NCI-H460 (cell line): ENCODE measurements at regions not wholly inside any gene's neighbourhood (a gene's known extent, or its start where the extent isn't known, plus 50 kb on each side); places are given as distances from the start of the nearest gene placed in this dataset.
"Not testable (repeated sequence)": the region's sequence is repeated elsewhere in the genome, so short reads cannot be mapped to it uniquely, and the experiment has no call there.

Experiments used
- DNase-seq: peaks from one replicate; pipeline ENCODE4 v3.0.0-alpha.2; 2016; ENCODE audit warnings: low read depth; ENCODE audit errors: extremely low read depth

- no peak for DNase-seq
These were observed 267.6 kb downstream of the PCDH17 start for GRCh38 chr13:57899096-57899495.

GRCh38 chr13:57909833-57910232 lies 278.3 kb downstream of the PCDH17 start:
- DNase-seq = not testable (repeated sequence)

GRCh38 chr13:57918086-57918485 lies 286.5 kb downstream of the PCDH17 start:
- no peak for DNase-seq

GRCh38 chr13:57918913-57919312 lies 287.4 kb downstream of the PCDH17 start:
- no peak for DNase-seq

GRCh38 chr13:57925250-57925649 lies 293.7 kb downstream of the PCDH17 start:
- DNase-seq = no peak

- DNase-seq = no peak
These were observed 294.2 kb downstream of the PCDH17 start for GRCh38 chr13:57925751-57926150.

GRCh38 chr13:57932061-57932460 lies 300.5 kb downstream of the PCDH17 start:
- no peak for DNase-seq

GRCh38 chr13:57933606-57934005 lies 302.1 kb downstream of the PCDH17 start:
- DNase-seq = no peak

GRCh38 chr13:57935965-57936364 lies 304.4 kb downstream of the PCDH17 start:
- DNase-seq = no peak

- no peak for DNase-seq
These were observed 314.8 kb downstream of the PCDH17 start for GRCh38 chr13:57946361-57946760.

GRCh38 chr13:57948884-57949283 lies 317.3 kb downstream of the PCDH17 start:
- DNase-seq = no peak

GRCh38 chr13:57969951-57970350 lies 338.4 kb downstream of the PCDH17 start:
- DNase-seq = no peak

GRCh38 chr13:57970404-57970803 lies 338.9 kb downstream of the PCDH17 start:
- DNase-seq = no peak

- no peak for DNase-seq
These were observed 351.2 kb downstream of the PCDH17 start for GRCh38 chr13:57982782-57983181.

GRCh38 chr13:57988276-57988675 lies 356.7 kb downstream of the PCDH17 start:
- DNase-seq = no peak

- no peak for DNase-seq
These were observed 359.5 kb downstream of the PCDH17 start for GRCh38 chr13:57991041-57991440.

- DNase-seq = no peak
These were observed 360.9 kb downstream of the PCDH17 start for GRCh38 chr13:57992416-57992815.

GRCh38 chr13:57996717-57997116 lies 365.2 kb downstream of the PCDH17 start:
- DNase-seq = no peak

GRCh38 chr13:58004751-58005150 lies 373.2 kb downstream of the PCDH17 start:
- no peak for DNase-seq

GRCh38 chr13:58018020-58018419 lies 386.5 kb downstream of the PCDH17 start:
- no peak for DNase-seq

GRCh38 chr13:58018865-58019264 lies 387.3 kb downstream of the PCDH17 start:
- DNase-seq = no peak

- no peak for DNase-seq
These were observed 392.6 kb downstream of the PCDH17 start for GRCh38 chr13:58024103-58024502.

GRCh38 chr13:58025821-58026220 lies 394.3 kb downstream of the PCDH17 start:
- DNase-seq = no peak
